ENCODE measurements at regions not wholly inside any gene's neighbourhood (a gene's known extent, or its start where the extent isn't known, plus 50 kb on each side); places are given as distances from the start of the nearest gene placed in this dataset.

DNA sequence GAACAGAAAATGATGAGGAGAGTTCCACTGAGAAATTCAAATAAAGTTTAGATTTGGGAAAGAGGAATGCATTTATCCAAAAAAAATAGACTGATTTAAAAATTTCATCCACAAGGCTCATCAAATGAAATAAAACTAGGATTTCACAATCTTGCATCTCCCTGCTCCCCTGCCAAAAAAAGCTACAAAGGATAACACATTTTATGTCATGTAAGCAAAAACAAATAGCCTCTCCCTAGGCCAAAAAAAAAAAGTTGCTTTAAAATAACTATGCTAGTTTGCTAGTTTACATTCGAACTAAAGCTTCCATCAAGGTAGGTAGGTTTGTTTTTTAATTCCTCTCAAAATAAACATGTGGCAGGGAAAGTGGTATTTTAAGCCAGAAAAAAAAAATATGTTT, 465.5 kb upstream of the ID2 start:
- no peaks in the 10 kb centered on the region for H4K20me1 ChIP-seq (ENCODE audit: insufficient read depth)
- no peaks in the 10 kb centered on the region for H3F3A ChIP-seq (ENCODE audit: insufficient read depth, low read length, poor library complexity, severe bottlenecking)
- no peak overlapping the region for H3K4me2 ChIP-seq (ENCODE audit: low read length)
- no peaks in the 10 kb centered on the region for H3K36me3 ChIP-seq (ENCODE audit: insufficient read depth, low read length)
- no peaks in the 10 kb centered on the region for H3K9me2 ChIP-seq (ENCODE audit: insufficient read depth, low read length)
- H3K9ac ChIP-seq (ENCODE audit: low read length): no peak overlapping the region
- H3K27ac ChIP-seq (ENCODE audit: low read length): no peak overlapping the region
- H3K27me3 ChIP-seq (ENCODE audit: insufficient read depth, low read depth, low read length): no peaks in the 10 kb centered on the region
- H2AFZ ChIP-seq (ENCODE audit: low read depth, low read length): no peak overlapping the region
- TF ChIP-seq POLR2AphosphoS5 (IDR thresholded peaks at IDR 0.05): no peak
- TF ChIP-seq SMC3 (conservative IDR thresholded peaks at IDR 0.05; ENCODE audit: poor library complexity): no peak
- no peak for TF ChIP-seq RAD21 (conservative IDR thresholded peaks at IDR 0.05)
- no peak for TF ChIP-seq EP300 (conservative IDR thresholded peaks at IDR 0.05; ENCODE audit: poor library complexity, severe bottlenecking)
- TF ChIP-seq, protein P1, sequence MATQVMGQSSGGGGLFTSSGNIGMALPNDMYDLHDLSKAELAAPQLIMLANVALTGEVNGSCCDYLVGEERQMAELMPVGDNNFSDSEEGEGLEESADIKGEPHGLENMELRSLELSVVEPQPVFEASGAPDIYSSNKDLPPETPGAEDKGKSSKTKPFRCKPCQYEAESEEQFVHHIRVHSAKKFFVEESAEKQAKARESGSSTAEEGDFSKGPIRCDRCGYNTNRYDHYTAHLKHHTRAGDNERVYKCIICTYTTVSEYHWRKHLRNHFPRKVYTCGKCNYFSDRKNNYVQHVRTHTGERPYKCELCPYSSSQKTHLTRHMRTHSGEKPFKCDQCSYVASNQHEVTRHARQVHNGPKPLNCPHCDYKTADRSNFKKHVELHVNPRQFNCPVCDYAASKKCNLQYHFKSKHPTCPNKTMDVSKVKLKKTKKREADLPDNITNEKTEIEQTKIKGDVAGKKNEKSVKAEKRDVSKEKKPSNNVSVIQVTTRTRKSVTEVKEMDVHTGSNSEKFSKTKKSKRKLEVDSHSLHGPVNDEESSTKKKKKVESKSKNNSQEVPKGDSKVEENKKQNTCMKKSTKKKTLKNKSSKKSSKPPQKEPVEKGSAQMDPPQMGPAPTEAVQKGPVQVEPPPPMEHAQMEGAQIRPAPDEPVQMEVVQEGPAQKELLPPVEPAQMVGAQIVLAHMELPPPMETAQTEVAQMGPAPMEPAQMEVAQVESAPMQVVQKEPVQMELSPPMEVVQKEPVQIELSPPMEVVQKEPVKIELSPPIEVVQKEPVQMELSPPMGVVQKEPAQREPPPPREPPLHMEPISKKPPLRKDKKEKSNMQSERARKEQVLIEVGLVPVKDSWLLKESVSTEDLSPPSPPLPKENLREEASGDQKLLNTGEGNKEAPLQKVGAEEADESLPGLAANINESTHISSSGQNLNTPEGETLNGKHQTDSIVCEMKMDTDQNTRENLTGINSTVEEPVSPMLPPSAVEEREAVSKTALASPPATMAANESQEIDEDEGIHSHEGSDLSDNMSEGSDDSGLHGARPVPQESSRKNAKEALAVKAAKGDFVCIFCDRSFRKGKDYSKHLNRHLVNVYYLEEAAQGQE (IDR thresholded peaks at IDR 0.05; ENCODE audit: borderline replicate concordance): no peak
- TF ChIP-seq MXI1 (conservative IDR thresholded peaks at IDR 0.05; ENCODE audit: poor library complexity, severe bottlenecking): no peak
- TF ChIP-seq, protein P2, sequence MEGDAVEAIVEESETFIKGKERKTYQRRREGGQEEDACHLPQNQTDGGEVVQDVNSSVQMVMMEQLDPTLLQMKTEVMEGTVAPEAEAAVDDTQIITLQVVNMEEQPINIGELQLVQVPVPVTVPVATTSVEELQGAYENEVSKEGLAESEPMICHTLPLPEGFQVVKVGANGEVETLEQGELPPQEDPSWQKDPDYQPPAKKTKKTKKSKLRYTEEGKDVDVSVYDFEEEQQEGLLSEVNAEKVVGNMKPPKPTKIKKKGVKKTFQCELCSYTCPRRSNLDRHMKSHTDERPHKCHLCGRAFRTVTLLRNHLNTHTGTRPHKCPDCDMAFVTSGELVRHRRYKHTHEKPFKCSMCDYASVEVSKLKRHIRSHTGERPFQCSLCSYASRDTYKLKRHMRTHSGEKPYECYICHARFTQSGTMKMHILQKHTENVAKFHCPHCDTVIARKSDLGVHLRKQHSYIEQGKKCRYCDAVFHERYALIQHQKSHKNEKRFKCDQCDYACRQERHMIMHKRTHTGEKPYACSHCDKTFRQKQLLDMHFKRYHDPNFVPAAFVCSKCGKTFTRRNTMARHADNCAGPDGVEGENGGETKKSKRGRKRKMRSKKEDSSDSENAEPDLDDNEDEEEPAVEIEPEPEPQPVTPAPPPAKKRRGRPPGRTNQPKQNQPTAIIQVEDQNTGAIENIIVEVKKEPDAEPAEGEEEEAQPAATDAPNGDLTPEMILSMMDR (IDR thresholded peaks at IDR 0.05; ENCODE audit: poor library complexity, severe bottlenecking): no peak
- no peak for TF ChIP-seq TAF1 (IDR thresholded peaks at IDR 0.05; ENCODE audit: low read depth)
- TF ChIP-seq EZH2 (IDR thresholded peaks at IDR 0.05; ENCODE audit: borderline replicate concordance, insufficient read depth, low read length, poor library complexity, severe bottlenecking): no peak
- no peak overlapping the region for H3K4me3 ChIP-seq (ENCODE audit: low read length)
- no peaks in the 10 kb centered on the region for H3K79me2 ChIP-seq (replicated peaks; ENCODE audit: insufficient read depth, low read length)
- no peaks in the 10 kb centered on the region for H3K9me3 ChIP-seq (ENCODE audit: low read length)

DNA sequence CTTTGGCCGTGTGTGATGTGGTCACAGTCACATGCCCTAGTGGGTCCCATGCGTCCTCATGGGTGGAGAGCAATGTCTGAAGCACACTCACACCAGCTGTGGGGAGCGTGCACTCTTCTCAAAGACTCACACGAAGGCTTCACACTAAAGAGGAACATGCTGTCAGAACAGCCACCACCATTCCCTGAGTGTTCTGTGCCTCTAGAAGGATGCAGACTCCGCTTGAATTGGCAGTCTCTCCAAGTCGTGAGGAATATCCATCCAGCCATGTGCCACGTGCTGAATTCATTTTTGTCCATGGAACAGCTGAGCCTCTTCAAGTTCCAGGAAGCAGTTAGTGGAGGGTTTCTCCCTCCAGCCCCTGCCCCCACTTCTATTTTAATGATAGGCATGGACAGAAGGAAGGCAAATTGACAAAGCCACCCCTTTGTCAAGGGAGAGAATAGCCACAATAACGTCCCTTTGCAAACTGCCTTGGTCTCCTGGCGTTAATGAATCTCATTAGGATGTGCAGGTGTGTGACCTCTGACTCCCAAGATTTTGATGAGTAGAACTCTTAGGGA, 464.3 kb upstream of the ID2 start:
- no peak overlapping the region for H3K4me3 ChIP-seq (ENCODE audit: low read length)
- no peak overlapping the region for H2AFZ ChIP-seq (ENCODE audit: low read depth, low read length)

More for the DNA sequence above, 464.3 kb upstream of the ID2 start:
- Histone ChIP-seq H3K27me3 (ENCODE audit: insufficient read depth, low read depth, low read length) (no peaks in the 10 kb centered on the region), H3K79me2 (replicated peaks; ENCODE audit: insufficient read depth, low read length) (no peaks in the 10 kb centered on the region), H3K27ac (ENCODE audit: low read length) (no peak overlapping the region), H3F3A (ENCODE audit: insufficient read depth, low read length, poor library complexity, severe bottlenecking) (no peaks in the 10 kb centered on the region), H3K9me3 (ENCODE audit: low read length) (no peaks in the 10 kb centered on the region), H3K4me2 (ENCODE audit: low read length) (no peak overlapping the region), H3K9ac (ENCODE audit: low read length) (no peak overlapping the region), H3K9me2 (ENCODE audit: insufficient read depth, low read length) (no peaks in the 10 kb centered on the region), H4K20me1 (ENCODE audit: insufficient read depth) (no peaks in the 10 kb centered on the region), H3K36me3 (ENCODE audit: insufficient read depth, low read length) (no peaks in the 10 kb centered on the region)
- TF ChIP-seq POLR2AphosphoS5 (IDR thresholded peaks at IDR 0.05) (no peak), TAF1 (IDR thresholded peaks at IDR 0.05; ENCODE audit: low read depth) (no peak), MXI1 (conservative IDR thresholded peaks at IDR 0.05; ENCODE audit: poor library complexity, severe bottlenecking) (no peak), RAD21 (conservative IDR thresholded peaks at IDR 0.05) (no peak), SMC3 (conservative IDR thresholded peaks at IDR 0.05; ENCODE audit: poor library complexity) (no peak), EZH2 (IDR thresholded peaks at IDR 0.05; ENCODE audit: borderline replicate concordance, insufficient read depth, low read length, poor library complexity, severe bottlenecking) (no peak), EP300 (conservative IDR thresholded peaks at IDR 0.05; ENCODE audit: poor library complexity, severe bottlenecking) (no peak)
- TF ChIP-seq, protein P2 (IDR thresholded peaks at IDR 0.05; ENCODE audit: poor library complexity, severe bottlenecking): no peak
- TF ChIP-seq, protein P1 (IDR thresholded peaks at IDR 0.05; ENCODE audit: borderline replicate concordance): no peak

Data from neural cell (in vitro differentiated cells).